ENCODE measurements at regions not wholly inside any gene's neighbourhood (a gene's known extent, or its start where the extent isn't known, plus 50 kb on each side); places are given as distances from the start of the nearest gene placed in this dataset.
A peak's percentile ranks its signal among the peaks of the same experiment; 100 is the strongest.
"Not testable (repeated sequence)": the region's sequence is repeated elsewhere in the genome, so short reads cannot be mapped to it uniquely, and the experiment has no call there.

DNA sequence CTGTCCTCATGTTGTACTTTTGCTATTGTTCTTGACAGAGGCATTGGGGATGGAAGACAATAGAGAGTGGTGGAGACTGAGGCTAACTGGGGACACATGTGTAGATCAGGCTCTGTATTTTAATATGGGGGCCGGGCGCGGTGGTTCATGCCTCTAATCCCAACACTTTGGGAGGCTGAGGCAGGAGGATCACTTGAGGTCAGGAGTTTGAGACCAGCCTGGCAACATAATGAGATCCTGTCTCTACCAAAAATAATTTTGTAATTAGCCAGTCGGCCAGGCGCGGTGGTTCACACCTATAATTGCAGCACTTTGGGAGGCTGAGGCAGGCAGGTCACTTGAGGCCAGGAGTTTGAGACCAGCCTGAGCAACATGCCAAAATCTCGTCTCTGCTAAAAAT is 72.5 kb upstream of the FOXK1 start:
- DNase-seq (ENCODE audit: low read depth in 3 of 3, low spot score in 2 of 3), result not testable (repeated sequence)

DNA sequence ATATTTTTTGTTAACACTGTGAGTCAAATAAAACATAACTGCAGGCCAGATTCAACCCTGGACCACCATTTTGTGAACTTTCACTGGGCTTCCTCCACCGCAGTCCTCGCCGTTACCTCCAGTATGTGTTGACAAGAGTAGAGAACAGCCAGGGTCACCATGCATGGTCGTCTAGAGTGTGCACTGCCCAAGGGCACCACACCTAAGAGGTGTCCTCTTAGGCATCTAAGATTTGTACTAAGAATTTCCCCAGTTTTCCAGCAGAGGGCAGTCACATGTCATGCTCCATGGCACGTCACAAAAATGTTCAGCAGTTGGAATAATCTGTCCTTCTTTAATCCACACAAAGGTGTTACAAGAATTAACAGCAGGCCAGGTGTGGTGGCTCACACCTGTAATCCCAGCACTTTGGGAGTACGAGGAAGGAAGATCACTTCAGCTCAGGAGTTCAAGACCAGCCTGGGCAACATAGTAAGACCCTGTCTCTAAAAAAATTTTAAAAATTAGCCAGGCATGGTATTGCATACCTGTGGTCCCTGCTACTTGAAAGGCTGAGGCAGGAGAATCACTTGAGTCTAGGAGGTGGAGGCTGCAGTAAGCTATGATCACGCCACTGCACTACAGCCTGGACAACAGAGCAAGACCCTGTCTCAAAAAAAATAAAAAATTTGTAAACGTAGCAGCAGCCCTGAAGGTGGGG is 71.2 kb upstream of the FOXK1 start:
- DNase-seq (ENCODE audit: low read depth in 3 of 3, low spot score in 2 of 3), result no peak

DNA sequence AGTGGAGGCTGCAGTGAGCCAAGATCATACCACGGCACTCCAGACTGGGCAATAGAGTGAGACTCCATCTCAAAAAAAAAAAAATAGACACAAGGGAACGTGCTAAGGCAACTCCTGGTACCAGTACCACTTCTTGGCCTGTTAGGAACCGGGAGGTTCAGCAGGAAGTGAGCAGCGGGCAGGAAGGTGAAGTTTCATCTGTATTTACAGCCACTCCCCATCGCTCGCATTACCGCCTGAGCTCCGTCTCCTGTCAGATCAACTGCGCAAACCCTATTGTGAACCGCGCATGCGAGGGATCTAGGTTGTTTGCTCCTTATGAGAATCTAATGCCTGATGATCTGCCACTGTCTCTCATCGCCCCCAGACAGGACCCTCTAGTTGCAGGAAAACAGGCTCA is 69.9 kb upstream of the FOXK1 start:
- no peak for DNase-seq (ENCODE audit: low read depth in 3 of 3, low spot score in 2 of 3)

DNA sequence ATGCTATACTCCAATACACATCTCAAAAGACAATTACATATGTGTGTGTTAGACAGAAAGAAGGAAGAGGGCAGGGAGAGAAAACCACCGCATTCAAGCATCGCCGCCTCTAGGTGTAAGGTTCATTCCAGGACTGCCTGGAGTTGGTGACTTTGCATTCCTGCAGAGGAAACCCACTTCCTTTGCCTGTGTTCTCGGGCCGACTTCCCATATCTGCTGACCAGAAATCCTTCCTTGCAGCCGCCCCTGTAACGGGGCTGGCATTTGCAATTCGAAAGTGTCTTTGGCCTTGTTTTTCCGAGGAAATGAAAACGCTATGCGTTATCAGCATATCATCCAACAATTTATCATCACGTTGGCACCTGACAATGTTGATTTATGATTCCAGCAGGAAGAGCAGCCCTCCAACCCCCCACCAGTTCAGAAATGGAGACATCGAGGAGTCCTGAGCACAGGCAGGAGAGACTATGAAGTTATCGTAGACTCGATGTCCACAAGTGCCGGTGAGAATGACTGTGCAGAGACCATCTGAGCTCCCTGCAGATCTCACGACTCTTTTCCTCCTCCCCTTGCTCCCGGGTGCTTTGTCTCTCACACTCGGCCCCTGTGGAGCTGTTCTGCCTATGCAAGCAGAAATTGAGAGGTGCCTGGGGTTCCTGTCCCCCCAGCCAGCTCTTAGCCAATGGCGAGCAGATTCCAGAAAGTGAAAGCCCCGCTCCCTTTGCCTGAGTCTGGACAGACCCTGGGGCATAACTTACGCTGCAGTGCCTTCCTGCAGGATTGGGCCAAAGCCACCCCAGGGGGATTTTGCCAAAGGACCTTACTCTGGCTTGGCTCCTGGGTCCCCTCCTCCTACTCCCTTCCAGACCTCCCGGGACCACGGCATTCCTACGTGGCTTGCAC is 68.9 kb upstream of the FOXK1 start:
- DNase-seq (ENCODE audit: low read depth in 3 of 3, low spot score in 2 of 3), result no peak

DNA sequence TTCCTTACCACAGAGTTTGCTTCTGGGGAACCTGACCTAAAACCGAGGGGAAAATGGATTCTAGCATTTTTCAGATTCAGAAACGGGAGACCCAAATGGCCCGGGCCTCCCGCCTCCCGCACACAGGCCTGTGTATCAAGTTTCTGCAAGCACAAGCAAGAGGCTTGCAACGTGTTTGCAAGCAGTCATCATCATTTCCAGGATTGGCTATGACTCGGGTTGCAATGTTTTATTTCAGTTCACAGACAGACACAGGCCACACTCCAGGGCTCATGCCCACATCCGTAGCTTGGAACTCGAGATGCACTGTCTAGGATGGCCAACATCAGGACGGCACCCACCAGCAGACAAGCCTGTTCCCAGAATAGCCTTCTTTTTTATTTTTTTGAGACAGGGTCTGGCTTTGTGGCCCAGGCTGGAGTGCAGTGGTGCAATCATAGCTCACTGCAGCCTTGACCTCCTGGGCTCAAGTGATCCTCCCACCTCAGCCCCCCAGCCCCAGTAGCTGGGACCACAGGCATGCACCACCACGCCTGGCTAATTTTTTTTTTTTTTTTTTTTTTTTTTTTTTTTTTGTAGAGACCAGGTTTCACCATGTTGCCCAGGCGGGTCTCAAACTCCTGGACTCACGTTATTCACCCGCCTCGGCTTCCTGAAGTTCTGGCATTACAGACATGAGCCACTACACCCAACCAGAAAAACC is 68.1 kb upstream of the FOXK1 start:
- no peak for DNase-seq (ENCODE audit: low read depth in 3 of 3, low spot score in 2 of 3)

DNA sequence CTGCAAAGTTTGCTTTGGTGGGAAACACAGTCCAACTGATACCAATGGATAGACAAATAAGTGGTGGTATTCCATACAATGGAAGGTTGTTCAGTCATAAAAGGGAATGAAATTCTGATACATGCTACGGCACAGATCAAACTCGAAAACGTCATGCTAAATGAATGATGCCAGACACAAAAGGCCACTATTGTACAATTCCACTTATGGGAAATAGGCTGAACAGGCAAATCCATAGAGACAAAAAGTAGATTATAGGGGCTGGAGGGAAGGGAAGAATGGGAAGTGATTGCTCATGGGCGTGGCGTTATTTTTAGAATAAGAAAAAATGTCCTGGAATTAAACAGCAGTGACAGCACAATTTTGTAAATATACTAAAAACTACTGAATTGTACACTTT is 66.0 kb upstream of the FOXK1 start:
- no peak for DNase-seq (ENCODE audit: low read depth in 3 of 3, low spot score in 2 of 3)

DNA sequence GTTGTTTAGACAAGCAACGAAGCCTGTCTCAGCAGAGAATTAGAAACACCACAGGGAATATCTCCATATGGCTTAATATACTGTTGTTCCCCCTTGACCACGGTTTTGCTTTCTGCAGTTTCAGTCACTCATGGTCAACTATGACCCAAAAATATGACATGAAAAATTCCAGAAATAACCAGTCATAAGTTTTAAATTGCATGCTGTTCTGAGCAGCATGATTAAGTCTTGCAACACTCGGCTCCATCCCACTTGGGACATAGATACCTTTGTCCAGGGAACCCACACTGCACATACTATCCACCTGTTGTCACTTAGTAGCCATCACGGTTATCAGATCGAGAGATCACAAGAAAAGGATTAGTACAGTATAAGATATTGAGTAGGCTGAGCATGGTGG is 60.7 kb upstream of the FOXK1 start:
- DNase-seq (ENCODE audit: low read depth in 3 of 3, low spot score in 2 of 3), result no peak

DNA sequence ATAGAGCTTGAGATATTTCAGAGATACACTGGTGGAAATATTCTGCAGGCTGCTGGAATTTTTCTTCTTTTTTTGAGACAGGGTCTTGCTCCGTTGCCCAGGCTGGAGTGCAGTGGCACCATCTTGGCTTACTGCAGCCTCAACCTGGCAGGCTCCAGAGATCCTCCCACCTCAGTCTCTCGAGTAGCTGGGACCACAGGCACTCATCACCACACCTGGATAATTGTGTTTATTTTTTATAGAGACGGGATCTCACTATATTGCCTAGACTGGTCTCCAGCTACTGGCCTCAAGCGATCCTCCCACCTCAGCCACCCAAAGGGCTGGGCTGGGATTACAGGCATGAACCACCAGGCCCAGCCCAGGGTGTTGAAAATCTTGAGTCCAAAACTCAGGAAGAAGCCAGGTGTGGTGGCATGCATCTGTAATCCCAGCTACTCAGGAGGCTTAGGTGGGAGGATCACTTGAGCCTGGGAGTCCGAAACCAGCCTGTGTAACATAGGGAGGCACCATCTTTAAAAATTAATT is 55.7 kb upstream of the FOXK1 start:
- no peak for DNase-seq (ENCODE audit: low read depth in 3 of 3, low spot score in 2 of 3)

DNA sequence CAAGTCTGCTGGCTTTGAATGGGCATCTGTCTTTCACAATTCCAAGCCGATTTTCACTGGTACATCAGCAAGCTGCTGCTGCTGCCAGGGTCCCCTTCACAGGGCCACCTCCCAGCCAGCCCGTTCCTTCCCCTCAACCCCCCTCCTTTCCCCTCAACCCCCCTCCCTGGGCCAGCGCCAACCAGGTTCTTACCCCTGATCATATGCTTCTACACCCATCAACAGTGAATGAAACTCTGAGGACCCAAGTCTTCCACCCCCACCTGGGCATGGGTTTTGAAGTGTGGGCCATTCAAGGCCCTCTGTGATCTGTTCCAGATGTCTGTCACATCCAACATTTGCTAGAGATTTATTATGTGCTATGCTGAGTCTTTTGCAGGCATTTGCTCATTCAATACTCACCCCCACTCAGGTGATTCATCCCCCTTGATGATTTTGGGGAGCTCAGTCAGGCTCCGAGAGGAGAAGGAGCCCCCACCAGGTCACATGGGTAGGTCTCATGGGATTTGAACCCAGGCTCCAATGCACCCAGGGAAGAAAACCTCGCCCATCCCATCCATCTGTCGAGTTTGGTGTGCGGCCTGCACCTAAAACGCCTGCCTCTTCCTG is 52.7 kb upstream of the FOXK1 start:
- no peak for DNase-seq (ENCODE audit: low read depth in 3 of 3, low spot score in 2 of 3)

DNA sequence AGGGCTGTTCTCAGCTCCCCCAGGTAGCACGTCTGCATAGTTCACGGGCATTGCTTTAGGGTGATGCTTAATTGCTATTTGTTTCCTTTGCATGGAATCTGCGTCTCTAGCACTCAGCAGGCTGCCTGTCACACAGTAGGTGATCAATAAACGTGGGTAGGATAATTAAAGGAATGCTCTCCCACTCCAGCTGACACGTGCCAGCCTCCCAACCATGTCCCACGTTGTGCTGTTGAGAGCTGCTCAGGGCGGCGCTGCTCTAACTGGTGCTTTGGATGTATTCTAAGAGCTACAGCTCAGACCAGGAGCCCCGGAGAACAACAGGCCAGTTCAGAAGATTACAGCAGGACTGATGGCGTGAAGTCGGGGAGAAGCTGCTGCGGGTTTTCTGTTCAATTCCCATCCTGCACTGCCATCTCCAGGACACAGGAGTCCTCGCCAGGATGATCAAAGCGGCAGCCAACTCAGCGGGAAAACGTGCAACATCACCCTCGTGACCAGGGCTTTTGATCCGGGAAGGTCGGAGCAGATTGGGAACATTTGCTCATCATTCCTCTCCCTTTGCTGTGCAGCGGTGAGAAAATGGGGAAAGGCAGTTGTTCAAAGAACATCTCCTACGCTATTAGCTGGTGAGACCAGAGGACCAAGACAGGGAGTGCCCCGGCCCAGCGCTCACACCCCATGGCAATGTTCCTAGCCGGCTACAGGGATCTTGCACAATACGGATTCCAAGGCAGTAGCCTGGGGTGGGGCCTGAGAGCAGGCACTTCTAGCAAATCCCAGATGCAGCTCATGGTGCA is 50.5 kb upstream of the FOXK1 start:
- peak in 1 of 3 donors; percentile 69 for DNase-seq (ENCODE audit: low read depth in 3 of 3, low spot score in 2 of 3)
